Spleen (tissue), 11 donors: ENCODE measurements at regions not wholly inside any gene's neighbourhood (a gene's known extent, or its start where the extent isn't known, plus 50 kb on each side); places are given as distances from the start of the nearest gene placed in this dataset.
"Not testable (repeated sequence)": the region's sequence is repeated elsewhere in the genome, so short reads cannot be mapped to it uniquely, and the experiment has no call there.

Experiments
- DNase-seq: peaks from one replicate; pipeline ENCODE4 v3.0.0-alpha.2; 2020
- H3K27ac ChIP-seq, 8 donors: fragments of 200-600 bp; sonication (generic) in 7 of 8; 1 replicate in 4 of 8; 2 replicates in 4 of 8; pipeline versions ENCODE4 v1.5.0 to v1.8.0; 2016 to 2021; ENCODE audit warnings: inconsistent platforms in 4 of 8, mild to moderate bottlenecking in 4 of 8, moderate library complexity in 1 of 8
- H3K27me3 ChIP-seq, 7 donors: fragments of 200-600 bp; sonication (generic) in 6 of 7; replicated peaks in 1 of 7; 1 replicate in 4 of 7; 2 replicates in 3 of 7; pipeline versions ENCODE4 v1.5.0 to v1.8.0; 2016 to 2021; ENCODE audit warnings: inconsistent platforms in 3 of 7, mild to moderate bottlenecking in 1 of 7
- H3K36me3 ChIP-seq, 6 donors: fragments of 200-600 bp; sonication (generic) in 5 of 6; 1 replicate in 4 of 6; 2 replicates in 2 of 6; pipeline versions ENCODE4 v1.5.0 to v1.8.0; 2016 to 2021; ENCODE audit warnings: inconsistent platforms in 2 of 6
- H3K4me1 ChIP-seq, 6 donors: fragments of 200-600 bp; sonication (generic) in 5 of 6; 1 replicate in 3 of 6; 2 replicates in 3 of 6; pipeline versions ENCODE4 v1.5.0 to v1.8.0; 2016 to 2021; ENCODE audit warnings: inconsistent platforms in 3 of 6
- H3K4me3 ChIP-seq, 8 donors: fragments of 200-600 bp; sonication (generic) in 7 of 8; 1 replicate in 4 of 8; 2 replicates in 4 of 8; pipeline versions ENCODE4 v1.5.0 to v1.8.0; 2016 to 2021; ENCODE audit warnings: inconsistent platforms in 4 of 8, mild to moderate bottlenecking in 4 of 8, moderate library complexity in 2 of 8
- H3K9me3 ChIP-seq, 8 donors: fragments of 200-600 bp; sonication (generic) in 7 of 8; 1 replicate in 4 of 8; 2 replicates in 4 of 8; pipeline versions ENCODE4 v1.5.0 to v1.8.0; 2016 to 2021; ENCODE audit warnings: inconsistent platforms in 4 of 8
- POLR2A ChIP-seq, 3 donors: fragments of 450-650 bp; IDR thresholded peaks; one replicate each; pipeline ENCODE4 v1.5.1; 2017; ENCODE audit warnings: antibody characterized with exemption in 3 of 3, mild to moderate bottlenecking in 1 of 3
- POLR2AphosphoS5 ChIP-seq, 3 donors: sonication (generic); formaldehyde crosslinking; IDR thresholded peaks; one replicate each; pipeline ENCODE4 v1.5.1; 2017; ENCODE audit warnings: antibody characterized with exemption in 3 of 3
- WGBS, 5 donors: extraction: QIAGEN DNeasy Blood & Tissue Kit in 3 of 5; methylation state at CpG; one replicate each; pipeline versions ENCODE4 v1.1.5 to v1.1.7; 2013 to 2018; 5-methylcytosine and 5-hydroxymethylcytosine counted together
- intact Hi-C: fragments of 100-400 bp; cut with DNase I; formaldehyde crosslinking; loops from one replicate; pipeline ENCODE4 v1.15.0; 2023; ENCODE audit warnings: low total_unique reads
- TF ChIP-seq, protein P1 (sequence below), 11 experiments: fragments of 200-600 bp in 7 of 11; fragments of 450-650 bp in 4 of 11; sonication (generic) in 4 of 11; IDR thresholded peaks in 8 of 11; conservative IDR thresholded peaks in 3 of 11; 1 replicate in 7 of 11; 2 replicates in 4 of 11; pipeline versions ENCODE4 v1.4.0 to v1.8.0; 2016 to 2021; ENCODE audit warnings: antibody characterized with exemption in 11 of 11, inconsistent platforms in 4 of 11, mild to moderate bottlenecking in 1 of 11
- donor health status: healthy with polysubstance abuse.
- donor health status: DM: no; HTN: no; CAD: no; lungs with moderate emphysema.
- donor health status: DM: no; HTN: no; CAD: no.
- donor health status: Bipolar disorder and iron deficiency.
- donor health status: healthy.
- donor health status: DM: no; HTN: no; CAD: no.
- donor health status: DM: yes; HTN: yes; CAD: no.

DNA sequence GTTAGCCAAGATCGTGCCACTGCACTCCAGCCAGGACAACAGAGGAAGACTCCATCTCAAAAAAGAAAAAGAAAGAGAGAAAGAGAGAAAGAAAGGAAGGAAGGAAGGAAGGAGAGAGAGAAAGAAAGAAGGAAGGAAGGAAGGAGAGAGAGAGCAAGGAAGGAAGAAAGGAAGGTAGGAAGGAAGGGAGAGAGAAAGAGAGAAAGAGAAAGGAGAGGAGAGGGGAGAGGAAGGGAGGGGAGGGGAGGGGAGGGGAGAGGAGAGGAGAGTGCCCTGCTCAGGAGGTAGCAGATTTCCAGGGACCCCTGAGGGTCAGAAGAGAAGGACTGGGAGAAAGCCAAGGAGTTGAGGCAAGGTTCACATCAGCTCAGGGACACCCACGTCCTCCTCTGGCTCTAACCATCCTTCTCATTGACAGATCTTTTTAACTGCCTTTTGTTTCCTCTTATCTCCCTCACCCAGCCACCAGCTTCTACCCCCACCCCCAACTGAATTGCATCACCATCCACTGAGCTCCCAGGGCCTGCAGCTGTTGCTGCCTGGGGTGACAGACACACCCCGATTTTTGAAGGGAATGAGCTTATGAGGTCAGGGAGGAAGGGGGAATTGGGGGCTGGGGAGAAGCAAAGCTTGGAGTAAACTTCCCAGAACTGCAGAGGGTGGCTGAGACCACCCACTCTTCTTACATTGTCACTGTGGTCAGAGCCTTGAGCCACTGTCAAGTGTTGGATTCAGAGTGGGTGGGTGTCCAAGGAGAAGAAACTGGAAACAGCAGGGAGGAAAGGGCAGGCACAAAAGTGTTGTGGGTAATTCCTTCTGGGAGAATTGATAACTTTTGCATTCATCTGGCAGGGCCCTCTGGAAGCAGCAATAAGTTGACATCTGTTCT lies 91.6 kb downstream of the GLUL start:
- Histone ChIP-seq H3K27me3 (no peaks in the 10 kb centered on the region), H3K9me3 (no peaks in the 10 kb centered on the region), H3K36me3 (no peaks in the 10 kb centered on the region), H3K4me1 (peaks cover 0 to 27% (median 13%) of the 10 kb centered on the region in 6 donors), H3K4me3 (no peak overlapping the region), H3K27ac (peak overlapping the region in 1 of 8 donors; percentile 46)
- peak; percentile 75 for DNase-seq
- no peak for TF ChIP-seq POLR2A (IDR thresholded peaks at IDR 0.05)
- peak in 1 of 3 donors; percentile 9 for TF ChIP-seq POLR2AphosphoS5 (IDR thresholded peaks at IDR 0.05)
- intact Hi-C loops: no loop called here
- 27 to 49% (median 37%) methylated on average over 3 of the region's 3 CpGs for WGBS, 5 donors

DNA sequence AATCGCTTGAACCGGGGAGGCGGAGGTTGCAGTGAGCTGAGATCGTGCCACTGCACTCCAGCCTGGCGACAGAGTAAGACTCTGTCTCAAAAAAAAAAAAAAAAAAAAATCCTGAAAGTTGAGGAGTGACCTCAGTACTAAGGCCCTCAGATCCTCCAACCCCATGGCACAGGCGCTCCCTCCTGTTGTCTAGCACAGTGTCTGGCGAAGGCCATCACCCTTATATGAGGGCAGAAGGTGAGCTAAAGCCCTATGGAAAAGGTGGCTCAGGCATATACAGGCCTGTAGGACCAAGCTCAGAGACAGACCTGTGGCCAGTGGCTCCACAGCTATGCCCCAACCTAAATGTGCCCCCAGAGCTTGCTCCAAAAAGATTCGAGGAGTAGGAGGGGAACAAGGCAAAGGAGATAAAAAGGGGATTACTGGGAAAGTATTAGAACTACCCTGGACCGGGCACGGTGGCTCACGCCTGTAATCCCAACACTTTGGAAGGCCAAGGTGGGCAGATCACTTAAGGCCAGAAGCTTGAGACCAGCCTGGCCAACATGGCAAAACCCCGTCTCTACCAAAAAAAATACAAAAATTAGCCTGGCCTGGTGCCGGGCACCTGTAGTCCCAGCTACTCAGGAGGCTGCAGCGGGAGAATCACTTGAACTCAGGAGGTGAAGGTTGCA lies 92.4 kb downstream of the GLUL start:
- H3K4me1 ChIP-seq: peaks cover 0 to 21% (median 9%) of the 10 kb centered on the region in 6 donors
- H3K4me3 ChIP-seq, H3K9me3 ChIP-seq, H3K27ac ChIP-seq, DNase-seq, intact Hi-C loops, H3K27me3 ChIP-seq, H3K36me3 ChIP-seq: not testable (repeated sequence)
- WGBS, 5 donors: 90 to 93% (median 92%) methylated on average over 14 of the region's 14 CpGs

DNA sequence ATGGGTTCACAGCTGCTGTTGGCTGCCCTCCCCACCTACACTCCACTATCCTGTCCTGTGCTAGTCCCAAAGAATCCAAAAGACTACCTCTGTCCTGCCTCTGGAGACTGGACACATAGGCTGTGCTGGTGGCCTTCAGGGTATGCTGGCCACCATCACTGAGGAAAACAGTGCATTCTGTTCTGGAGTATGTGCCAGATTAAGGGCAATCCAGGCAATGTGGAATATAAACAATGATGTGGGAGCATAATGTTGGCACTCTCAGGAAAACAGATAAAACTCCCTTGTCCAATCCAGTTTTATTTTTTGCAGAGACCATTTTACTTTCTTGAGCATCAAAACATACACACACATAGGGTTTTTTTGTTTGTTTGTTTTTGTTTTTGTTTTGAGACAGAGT lies 94.3 kb downstream of the GLUL start:
- Histone ChIP-seq H3K4me1 (peaks cover 0 to 12% (median 3%) of the 10 kb centered on the region in 6 donors), H3K27ac (no peak overlapping the region), H3K27me3 (no peaks in the 10 kb centered on the region), H3K9me3 (no peaks in the 10 kb centered on the region), H3K4me3 (no peak overlapping the region), H3K36me3 (no peaks in the 10 kb centered on the region)
- intact Hi-C loops: no loop called here
- TF ChIP-seq, protein P1, sequence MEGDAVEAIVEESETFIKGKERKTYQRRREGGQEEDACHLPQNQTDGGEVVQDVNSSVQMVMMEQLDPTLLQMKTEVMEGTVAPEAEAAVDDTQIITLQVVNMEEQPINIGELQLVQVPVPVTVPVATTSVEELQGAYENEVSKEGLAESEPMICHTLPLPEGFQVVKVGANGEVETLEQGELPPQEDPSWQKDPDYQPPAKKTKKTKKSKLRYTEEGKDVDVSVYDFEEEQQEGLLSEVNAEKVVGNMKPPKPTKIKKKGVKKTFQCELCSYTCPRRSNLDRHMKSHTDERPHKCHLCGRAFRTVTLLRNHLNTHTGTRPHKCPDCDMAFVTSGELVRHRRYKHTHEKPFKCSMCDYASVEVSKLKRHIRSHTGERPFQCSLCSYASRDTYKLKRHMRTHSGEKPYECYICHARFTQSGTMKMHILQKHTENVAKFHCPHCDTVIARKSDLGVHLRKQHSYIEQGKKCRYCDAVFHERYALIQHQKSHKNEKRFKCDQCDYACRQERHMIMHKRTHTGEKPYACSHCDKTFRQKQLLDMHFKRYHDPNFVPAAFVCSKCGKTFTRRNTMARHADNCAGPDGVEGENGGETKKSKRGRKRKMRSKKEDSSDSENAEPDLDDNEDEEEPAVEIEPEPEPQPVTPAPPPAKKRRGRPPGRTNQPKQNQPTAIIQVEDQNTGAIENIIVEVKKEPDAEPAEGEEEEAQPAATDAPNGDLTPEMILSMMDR (IDR thresholded peaks at IDR 0.05 in 8 of 11, conservative IDR thresholded peaks at IDR 0.05 in 3 of 11): no peak
- TF ChIP-seq POLR2AphosphoS5 (IDR thresholded peaks at IDR 0.05) (no peak), POLR2A (IDR thresholded peaks at IDR 0.05) (no peak)
- DNase-seq: no peak

DNA sequence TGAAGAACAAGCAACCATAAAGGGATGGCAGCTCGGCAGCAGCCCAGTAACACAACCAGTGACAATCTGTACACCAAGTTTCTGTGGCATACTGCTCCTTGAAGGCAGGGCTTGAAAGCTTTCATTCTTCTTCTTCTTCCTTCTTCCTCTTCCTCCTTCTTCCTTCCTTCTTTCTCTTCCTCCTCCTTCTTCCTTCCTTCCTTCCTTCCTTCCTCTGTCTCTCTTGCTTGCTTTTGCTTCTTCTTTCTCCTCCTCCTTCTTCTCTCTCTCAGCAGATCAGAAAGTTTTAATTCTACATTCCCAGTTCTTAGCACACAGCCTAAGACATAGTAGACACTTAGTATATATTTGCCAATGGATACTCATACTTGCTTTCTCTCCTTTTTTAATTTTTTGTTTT lies 95.9 kb downstream of the GLUL start:
- intact Hi-C loops: no loop called here
- TF ChIP-seq POLR2A (IDR thresholded peaks at IDR 0.05) (no peak), POLR2AphosphoS5 (IDR thresholded peaks at IDR 0.05) (no peak)
- TF ChIP-seq, protein P1 (IDR thresholded peaks at IDR 0.05 in 8 of 11, conservative IDR thresholded peaks at IDR 0.05 in 3 of 11): no peak
- no peaks in the 10 kb centered on the region for H3K36me3 ChIP-seq
- no peak overlapping the region for H3K4me3 ChIP-seq
- no peaks in the 10 kb centered on the region for H3K27me3 ChIP-seq
- H3K27ac ChIP-seq: no peak overlapping the region
- DNase-seq: no peak
- H3K9me3 ChIP-seq: no peaks in the 10 kb centered on the region
- 68 to 92% (median 84%) methylated on average over 1 of the region's 1 CpG for WGBS, 5 donors
- H3K4me1 ChIP-seq: peaks cover 0 to 12% (median 2%) of the 10 kb centered on the region in 6 donors

DNA sequence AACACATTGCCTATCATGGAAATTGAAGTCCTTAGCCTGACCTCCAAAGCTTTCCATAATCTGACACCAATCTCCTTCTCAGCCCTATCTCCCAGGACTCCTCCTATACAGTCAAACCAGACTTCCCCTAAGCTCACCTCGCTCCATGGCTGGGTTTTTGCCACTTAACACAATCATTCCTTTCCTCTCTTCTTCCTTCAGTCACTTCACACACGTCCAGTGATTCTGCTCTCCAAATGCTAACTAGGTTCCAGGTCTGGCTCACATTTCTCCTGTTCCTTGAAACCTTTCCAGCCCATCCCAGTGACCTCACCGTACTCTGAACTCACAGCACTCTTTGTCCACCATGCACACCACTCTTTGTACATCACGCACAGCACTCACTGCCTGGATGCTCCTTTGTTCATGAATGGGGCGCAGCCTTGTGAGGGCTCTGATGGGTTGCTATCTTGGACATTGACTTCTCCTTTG lies 98.4 kb downstream of the GLUL start:
- H3K4me1 ChIP-seq: peaks cover 0 to 3% (median 0%) of the 10 kb centered on the region in 6 donors
- no peak overlapping the region for H3K4me3 ChIP-seq
- H3K9me3 ChIP-seq: no peaks in the 10 kb centered on the region
- intact Hi-C loops: no loop called here
- no peak for DNase-seq
- H3K27ac ChIP-seq: no peak overlapping the region
- TF ChIP-seq, protein P1 (IDR thresholded peaks at IDR 0.05 in 8 of 11, conservative IDR thresholded peaks at IDR 0.05 in 3 of 11): no peak
- TF ChIP-seq POLR2AphosphoS5 (IDR thresholded peaks at IDR 0.05) (no peak), POLR2A (IDR thresholded peaks at IDR 0.05) (no peak)
- 75 to 92% (median 80%) methylated on average over 5 of the region's 5 CpGs for WGBS, 5 donors
- no peaks in the 10 kb centered on the region for H3K27me3 ChIP-seq
- H3K36me3 ChIP-seq: no peaks in the 10 kb centered on the region
